ENCODE measurements at regions not wholly inside any gene's neighbourhood (a gene's known extent, or its start where the extent isn't known, plus 50 kb on each side); places are given as distances from the start of the nearest gene placed in this dataset.
A peak's percentile ranks its signal among the peaks of the same experiment; 100 is the strongest.

DNA sequence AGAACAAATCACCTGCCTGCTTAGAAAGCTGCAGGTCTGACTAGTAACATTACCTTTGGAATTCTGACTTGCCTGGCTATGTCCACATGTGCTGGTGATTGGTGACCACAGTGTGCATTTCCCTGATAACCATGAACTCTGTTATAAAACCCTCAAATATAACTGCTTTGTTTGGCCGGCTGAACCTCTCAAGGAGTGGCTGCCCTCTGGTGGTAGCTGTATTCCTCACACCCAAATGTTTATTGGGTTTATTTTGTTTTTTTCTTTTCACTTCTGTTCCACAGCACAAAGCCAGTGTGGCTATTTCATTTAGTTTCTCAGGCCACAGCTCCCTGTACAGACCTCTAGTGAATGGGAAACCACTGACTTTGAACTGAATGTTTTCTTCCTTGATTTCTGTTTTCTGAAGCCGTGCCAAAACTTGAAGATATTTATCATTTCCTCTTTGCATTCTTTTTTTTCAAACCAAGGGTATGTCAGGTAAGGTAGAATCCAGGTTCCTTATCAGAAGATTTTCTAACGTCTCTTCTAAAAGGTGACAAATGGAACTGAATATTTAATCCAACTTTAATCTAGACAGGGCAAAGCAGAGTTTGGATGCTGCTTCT, 549.0 kb upstream of the VRK2 start:
- H3K4me3 ChIP-seq = no peak overlapping the region
- H3K27ac ChIP-seq = no peak overlapping the region
- H3K9me3 ChIP-seq = peaks cover 5% of the 10 kb centered on the region
- H3K4me1 ChIP-seq = no peaks in the 10 kb centered on the region
- DNase-seq (no peak), ATAC-seq (peak; percentile 87)
- no peaks in the 10 kb centered on the region for H3K27me3 ChIP-seq
- intact Hi-C loops (cut with DNase I) = no loop called here
- H3K36me3 ChIP-seq = no peaks in the 10 kb centered on the region
- TF ChIP-seq, protein P1, sequence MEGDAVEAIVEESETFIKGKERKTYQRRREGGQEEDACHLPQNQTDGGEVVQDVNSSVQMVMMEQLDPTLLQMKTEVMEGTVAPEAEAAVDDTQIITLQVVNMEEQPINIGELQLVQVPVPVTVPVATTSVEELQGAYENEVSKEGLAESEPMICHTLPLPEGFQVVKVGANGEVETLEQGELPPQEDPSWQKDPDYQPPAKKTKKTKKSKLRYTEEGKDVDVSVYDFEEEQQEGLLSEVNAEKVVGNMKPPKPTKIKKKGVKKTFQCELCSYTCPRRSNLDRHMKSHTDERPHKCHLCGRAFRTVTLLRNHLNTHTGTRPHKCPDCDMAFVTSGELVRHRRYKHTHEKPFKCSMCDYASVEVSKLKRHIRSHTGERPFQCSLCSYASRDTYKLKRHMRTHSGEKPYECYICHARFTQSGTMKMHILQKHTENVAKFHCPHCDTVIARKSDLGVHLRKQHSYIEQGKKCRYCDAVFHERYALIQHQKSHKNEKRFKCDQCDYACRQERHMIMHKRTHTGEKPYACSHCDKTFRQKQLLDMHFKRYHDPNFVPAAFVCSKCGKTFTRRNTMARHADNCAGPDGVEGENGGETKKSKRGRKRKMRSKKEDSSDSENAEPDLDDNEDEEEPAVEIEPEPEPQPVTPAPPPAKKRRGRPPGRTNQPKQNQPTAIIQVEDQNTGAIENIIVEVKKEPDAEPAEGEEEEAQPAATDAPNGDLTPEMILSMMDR (IDR thresholded peaks at IDR 0.05) = peak; percentile 69

- TF ChIP-seq, protein P1 (IDR thresholded peaks at IDR 0.05) = no peak
- Histone ChIP-seq H3K36me3 (no peaks in the 10 kb centered on the region), H3K4me3 (no peak overlapping the region), H3K27ac (no peak overlapping the region), H3K4me1 (no peaks in the 10 kb centered on the region), H3K9me3 (no peaks in the 10 kb centered on the region), H3K27me3 (no peaks in the 10 kb centered on the region)
- intact Hi-C loops (cut with DNase I) = no loop called here
- DNase-seq (no peak), ATAC-seq (no peak)
Measured at GRCh38 chr2:57504787-57505186, 541.8 kb upstream of the VRK2 start.

DNA sequence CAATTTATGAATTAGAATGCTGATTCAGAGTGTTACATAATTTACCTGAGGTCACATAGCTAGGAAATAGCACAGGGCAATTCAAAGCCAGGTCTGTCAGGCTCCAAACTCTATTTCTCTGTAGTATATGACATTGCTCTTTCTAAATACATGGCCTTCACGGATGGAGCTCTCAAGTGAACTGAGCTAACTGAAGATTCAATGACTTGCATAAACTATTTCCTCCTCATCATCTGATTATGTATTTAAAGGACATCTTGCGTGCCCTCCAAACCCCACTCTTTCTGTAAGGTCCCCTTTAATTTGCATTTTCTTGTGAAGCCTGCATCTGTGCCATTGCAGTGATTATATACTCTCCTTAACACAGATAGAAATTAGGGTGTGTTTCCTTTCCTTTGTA, 537.4 kb upstream of the VRK2 start:
- H3K4me1 ChIP-seq = no peaks in the 10 kb centered on the region
- H3K9me3 ChIP-seq = no peaks in the 10 kb centered on the region
- no peaks in the 10 kb centered on the region for H3K27me3 ChIP-seq
- H3K36me3 ChIP-seq = no peaks in the 10 kb centered on the region
- ATAC-seq = no peak
- H3K27ac ChIP-seq = no peak overlapping the region
- intact Hi-C loops (cut with DNase I) = no loop called here
- DNase-seq = no peak
- TF ChIP-seq, protein P1 (IDR thresholded peaks at IDR 0.05) = no peak
- H3K4me3 ChIP-seq = no peak overlapping the region

DNA sequence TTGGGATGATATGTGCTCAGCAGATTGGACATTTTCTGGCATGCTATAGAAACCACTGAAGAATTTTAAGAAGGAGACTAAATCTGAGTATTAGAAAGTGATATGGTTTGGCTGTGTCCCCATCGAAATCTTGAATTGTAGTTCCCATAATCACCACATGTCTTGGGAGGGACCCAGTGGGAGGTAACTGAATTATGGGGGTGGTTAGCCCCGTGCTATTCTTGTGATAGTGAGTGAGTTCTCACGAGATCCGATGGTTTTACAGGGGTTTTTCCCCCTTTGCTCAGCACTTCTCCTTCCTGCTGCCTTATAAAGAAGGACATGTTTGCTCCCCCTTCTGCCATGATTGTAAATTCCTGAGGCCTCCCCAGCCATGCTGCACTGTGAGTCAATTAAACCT, 535.9 kb upstream of the VRK2 start:
- Histone ChIP-seq H3K4me3 (no peak overlapping the region), H3K27ac (no peak overlapping the region), H3K9me3 (no peaks in the 10 kb centered on the region), H3K4me1 (no peaks in the 10 kb centered on the region), H3K27me3 (no peaks in the 10 kb centered on the region), H3K36me3 (no peaks in the 10 kb centered on the region)
- intact Hi-C loops (cut with DNase I) = no loop called here
- TF ChIP-seq, protein P1 (IDR thresholded peaks at IDR 0.05) = no peak
- no peak for DNase-seq
- ATAC-seq = no peak

- Histone ChIP-seq H3K27ac (no peak overlapping the region), H3K4me1 (no peaks in the 10 kb centered on the region), H3K9me3 (no peaks in the 10 kb centered on the region), H3K27me3 (no peaks in the 10 kb centered on the region), H3K36me3 (no peaks in the 10 kb centered on the region), H3K4me3 (no peak overlapping the region)
- TF ChIP-seq, protein P1 (IDR thresholded peaks at IDR 0.05) = no peak
- ATAC-seq (no peak), DNase-seq (no peak)
- intact Hi-C loops (cut with DNase I) = no loop called here
Measured at GRCh38 chr2:57515366-57515765, 531.2 kb upstream of the VRK2 start.
